GM19043 (cell line): ENCODE measurements at regions not wholly inside any gene's neighbourhood (a gene's known extent, or its start where the extent isn't known, plus 50 kb on each side); places are given as distances from the start of the nearest gene placed in this dataset.
"Not testable (repeated sequence)": the region's sequence is repeated elsewhere in the genome, so short reads cannot be mapped to it uniquely, and the experiment has no call there.

ENCODE experiments used
- ATAC-seq: cut with Tn5 transposase; IDR thresholded peaks from one replicate; pipeline ENCODE4 v1.9.1; 2021; ENCODE audit warnings: low read depth; ENCODE audit not compliant: unreplicated experiment

- ATAC-seq, result no peak
Observed at GRCh38 chr13:44678197-44678596, 102.1 kb upstream of the TSC22D1 start.

GRCh38 chr13:44676534-44676933 lies 100.4 kb upstream of the TSC22D1 start:
- no peak for ATAC-seq

GRCh38 chr13:44669534-44669933 lies 93.4 kb upstream of the TSC22D1 start:
- no peak for ATAC-seq

DNA sequence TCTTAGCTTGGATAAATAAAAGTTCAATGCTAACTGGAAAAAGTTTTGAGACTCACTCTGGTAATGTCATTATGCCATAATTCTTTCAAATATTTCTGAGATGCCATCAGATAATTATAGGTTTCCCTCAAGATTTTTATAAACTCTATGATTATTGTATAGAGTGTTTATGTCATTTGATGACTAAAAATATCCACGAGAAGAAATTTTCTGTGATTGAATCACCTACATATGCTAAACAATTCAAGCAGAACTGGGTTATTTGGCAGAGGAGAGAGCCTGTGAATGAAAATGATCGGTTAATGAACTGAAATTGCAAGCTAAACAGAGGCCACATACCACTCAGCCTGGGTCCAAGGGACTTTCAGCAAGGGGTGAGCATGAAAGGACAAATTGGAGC lies 92.6 kb upstream of the TSC22D1 start:
- ATAC-seq, result no peak

DNA sequence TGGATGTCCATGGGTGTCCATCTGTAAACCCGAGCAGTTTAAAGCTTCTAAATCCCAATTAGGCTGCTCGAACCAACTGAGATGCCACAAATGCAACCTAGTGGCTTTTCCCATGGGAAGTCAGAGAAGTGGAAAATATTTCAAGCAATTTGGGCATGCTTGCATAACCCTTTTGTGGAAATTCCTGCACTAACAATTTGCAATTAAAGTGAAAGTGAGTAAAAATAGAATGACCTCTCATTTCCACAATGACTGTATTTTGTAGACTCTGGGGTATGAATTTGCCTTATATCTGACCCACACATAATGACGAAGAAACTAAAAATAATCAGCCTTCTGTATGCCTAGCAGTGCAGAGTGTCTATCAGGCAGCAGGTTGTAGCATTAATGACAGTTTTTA lies 91.8 kb upstream of the TSC22D1 start:
- ATAC-seq, result no peak

DNA sequence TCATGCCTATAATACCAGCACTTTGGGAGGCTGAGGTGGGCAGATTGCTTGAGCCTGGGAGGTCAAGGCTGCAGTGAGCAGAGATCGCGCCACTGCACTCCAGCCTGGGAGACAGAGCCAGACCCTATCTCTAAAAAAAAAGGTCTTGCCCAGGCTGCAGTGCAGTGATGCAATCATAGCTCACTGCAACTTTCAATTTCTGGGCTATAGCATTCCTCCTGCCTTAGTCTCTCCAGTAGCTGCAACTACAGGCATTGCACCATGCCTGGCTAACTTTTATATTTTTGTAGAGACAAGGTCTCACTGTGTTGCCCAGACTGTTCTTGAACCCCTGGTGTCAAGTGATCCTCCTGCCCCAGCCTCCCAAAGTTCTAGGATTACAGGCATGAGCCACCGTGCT lies 90.4 kb upstream of the TSC22D1 start:
- not testable (repeated sequence) for ATAC-seq

DNA sequence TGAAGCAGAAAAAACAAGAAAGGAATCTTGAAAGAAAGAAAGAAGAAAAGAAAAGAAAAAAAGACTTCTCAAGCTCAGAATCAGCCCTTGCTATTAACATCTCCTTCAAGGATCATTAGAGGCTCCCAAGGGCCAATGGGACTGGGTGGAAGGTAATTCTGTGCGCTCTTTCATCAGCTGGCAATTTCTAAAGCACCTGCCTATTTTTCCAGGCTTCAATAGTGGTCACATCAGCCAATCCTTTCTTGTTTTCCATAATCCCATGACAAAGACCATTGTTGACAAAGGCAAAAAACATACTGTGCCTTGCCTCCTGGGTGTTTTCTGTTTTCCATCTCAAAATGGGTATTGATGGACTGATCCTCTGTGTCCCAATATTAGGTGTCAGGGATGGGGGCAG lies 88.2 kb upstream of the TSC22D1 start:
- ATAC-seq, result no peak

GRCh38 chr13:44662515-44662914 lies 86.4 kb upstream of the TSC22D1 start:
- no peak for ATAC-seq

DNA sequence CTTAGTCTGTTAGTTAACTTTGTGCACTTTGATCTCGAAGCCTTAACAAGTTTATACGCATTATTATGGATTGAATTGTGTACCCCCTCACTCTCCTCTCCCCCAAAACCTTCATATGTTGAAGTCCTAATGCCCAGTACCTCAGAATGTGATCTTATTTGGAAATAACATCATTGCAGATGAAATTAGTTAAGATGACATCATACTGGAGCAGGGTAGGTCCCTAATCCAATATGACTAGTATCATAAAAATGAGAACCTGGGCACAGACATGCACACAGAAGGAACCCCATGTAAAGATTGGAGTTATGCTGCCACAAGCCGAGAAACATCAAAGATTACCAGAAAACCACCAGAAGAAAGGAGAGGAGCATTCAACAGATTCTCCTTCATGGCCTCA lies 85.8 kb upstream of the TSC22D1 start:
- no peak for ATAC-seq

DNA sequence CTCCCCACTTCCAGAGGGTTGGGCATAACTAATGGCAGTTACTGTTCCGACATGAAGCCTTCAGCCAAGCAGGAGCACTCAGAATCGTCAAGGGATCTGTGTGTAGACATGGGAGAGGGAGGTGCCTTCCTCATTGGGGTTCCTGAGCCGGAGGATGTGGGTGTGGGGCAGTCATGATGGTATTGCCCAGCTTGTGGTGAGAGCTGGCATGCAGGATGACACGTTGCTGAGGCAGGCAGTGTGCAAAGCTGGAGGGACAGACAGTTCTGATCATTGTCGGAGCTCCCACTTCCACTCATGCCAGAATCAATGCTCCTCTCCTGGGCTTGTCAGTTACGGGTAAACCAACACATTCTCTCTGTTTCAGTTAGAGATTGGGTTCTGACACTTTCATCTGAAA lies 83.9 kb upstream of the TSC22D1 start:
- no peak for ATAC-seq

DNA sequence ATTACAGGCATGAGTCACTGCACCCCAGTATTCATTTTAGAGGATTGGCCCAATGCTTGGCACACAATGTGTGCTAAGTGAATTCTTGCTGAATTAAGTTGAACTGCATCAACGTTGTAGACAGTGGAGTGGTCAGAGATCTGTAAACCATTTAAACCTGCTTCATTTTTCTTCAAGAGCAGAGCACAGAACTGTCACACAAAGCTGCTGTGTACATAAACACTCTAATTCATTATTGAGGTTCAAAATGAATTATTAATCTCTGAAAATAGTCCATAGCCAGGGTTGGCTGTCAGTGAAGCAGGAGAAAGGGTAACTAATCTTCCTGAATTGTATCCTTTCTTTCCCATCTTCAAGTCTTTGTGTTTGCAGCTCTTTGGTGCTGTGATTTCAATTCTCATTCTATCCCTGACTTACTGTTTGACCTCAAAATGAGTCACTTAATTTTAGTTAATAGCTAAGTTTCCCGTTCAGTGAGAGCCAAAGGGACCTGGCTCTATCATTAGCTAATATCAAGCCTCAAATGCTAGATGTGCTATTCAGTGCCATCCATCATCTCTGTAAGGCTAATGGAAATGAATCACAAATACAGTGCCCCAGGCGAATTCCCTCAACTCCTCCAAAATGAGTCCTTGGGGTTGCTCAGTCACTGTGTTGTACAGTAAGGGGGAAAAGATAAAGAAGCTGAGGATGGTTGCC lies 77.0 kb upstream of the TSC22D1 start:
- ATAC-seq, result no peak

DNA sequence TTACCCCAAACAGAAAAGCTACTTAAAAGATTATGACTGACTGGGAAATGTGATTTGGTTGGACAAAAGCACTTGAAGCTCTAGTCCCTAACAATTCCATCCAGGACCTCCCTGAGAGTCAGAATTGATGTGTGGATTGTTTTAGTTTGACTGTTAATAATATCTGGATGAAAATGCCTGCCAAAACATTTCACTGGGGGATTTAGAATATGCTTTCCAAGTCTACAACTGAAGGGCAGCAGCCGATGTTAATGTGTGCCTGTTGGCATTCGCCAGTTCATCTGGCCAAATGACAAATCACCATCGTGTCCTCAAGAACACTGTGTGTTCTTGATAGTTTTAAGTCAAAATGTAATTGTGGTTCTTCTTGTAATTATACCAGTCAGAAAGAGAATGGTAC lies 76.0 kb upstream of the TSC22D1 start:
- ATAC-seq, result no peak

DNA sequence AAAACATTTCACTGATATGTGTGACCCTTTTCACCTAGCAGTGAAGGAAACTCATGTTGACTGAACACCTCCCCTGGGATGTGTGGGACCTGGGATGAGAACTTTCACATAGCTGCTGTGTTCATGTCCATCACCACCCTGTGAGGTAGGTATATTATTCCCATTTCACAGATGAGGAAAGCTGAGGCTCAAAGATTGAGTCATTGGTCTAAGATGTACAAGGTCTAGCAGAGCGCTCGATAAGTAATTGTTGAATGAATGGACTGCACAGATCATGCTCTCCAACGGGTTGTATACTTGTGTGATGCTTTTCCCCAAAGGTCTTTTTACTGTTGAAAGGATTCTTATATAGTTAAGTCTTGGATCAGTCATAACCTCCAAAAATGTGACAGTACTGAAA lies 75.6 kb upstream of the TSC22D1 start:
- ATAC-seq, result no peak

DNA sequence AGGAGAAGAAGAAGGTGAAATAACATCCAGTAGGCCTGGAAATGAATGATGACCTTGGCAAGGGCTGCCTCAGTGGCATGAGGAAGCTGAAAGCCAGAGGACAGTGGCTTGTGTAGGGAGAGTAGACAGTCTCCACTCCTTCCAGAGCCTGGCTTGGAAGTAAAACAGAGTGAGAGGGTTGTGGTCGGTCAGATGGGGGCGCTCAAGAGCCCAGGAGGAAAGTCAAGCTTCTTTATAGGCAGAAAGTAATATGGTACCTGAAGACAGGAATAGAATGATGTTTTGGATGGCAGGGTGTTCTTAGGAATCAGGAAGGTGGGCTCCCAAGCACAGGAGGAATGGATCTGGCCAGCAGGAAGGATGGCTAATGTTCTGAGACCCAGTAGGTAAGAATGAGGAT lies 75.1 kb upstream of the TSC22D1 start:
- no peak for ATAC-seq

- ATAC-seq, result no peak
Observed at GRCh38 chr13:44649834-44650233, 73.7 kb upstream of the TSC22D1 start.

- ATAC-seq, result no peak
Observed at GRCh38 chr13:44649104-44649428, 72.9 kb upstream of the TSC22D1 start.

DNA sequence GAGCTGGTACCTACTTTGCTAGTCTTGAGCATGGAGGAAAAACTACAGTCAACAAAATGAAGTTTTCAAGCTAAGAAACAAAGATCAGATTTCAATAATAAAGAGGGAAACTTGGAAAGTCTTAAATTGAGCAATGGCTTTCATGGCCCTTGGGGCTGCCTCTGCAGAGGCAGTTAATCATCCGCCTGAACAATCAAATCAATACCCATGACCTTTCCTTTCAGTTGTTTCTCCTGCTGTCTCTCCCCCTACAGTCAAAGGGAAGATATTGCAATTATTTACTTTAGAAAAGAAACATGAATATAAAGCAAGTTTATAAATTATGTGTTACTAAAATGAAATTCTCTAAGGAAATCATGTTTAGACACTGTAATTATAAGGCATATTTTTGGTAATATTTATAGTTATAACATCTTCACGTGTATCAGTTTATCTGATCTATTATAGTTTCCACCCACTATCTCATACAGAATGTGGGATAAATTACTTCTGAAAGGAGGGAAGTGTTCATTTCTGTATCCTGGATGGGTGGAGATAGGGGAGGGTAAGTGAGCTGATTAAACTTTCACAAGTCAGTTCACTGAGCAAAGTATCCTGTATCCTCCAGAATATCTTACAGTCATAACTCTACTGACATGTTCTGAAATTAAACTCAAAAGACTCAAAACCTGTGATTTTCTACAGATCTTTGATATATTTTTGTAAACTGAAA lies 72.4 kb upstream of the TSC22D1 start:
- no peak for ATAC-seq

- ATAC-seq, result not testable (repeated sequence)
Observed at GRCh38 chr13:44647560-44647959, 71.4 kb upstream of the TSC22D1 start.

GRCh38 chr13:44646044-44646443 lies 69.9 kb upstream of the TSC22D1 start:
- no peak for ATAC-seq

GRCh38 chr13:44643256-44643655 lies 67.1 kb upstream of the TSC22D1 start:
- no peak for ATAC-seq

DNA sequence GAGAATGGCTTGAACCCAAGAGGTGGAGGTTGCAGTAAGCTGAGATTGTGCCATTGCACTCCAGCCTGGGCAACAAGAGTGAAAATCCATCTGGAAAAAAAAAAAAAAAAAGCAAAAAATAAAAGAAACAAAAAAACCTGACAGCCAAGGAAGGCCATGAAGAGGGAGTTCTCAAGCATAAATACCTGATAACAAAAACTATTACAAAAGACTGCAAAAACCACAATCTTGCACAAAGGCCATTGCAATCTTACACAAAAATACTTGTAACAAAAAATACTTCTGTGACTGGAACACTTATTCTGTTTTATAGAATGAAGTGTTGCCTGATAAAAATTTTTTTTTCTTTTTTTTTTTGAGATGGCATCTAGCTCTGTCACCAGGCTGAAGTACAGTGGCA lies 61.5 kb upstream of the TSC22D1 start:
- ATAC-seq, result no peak

DNA sequence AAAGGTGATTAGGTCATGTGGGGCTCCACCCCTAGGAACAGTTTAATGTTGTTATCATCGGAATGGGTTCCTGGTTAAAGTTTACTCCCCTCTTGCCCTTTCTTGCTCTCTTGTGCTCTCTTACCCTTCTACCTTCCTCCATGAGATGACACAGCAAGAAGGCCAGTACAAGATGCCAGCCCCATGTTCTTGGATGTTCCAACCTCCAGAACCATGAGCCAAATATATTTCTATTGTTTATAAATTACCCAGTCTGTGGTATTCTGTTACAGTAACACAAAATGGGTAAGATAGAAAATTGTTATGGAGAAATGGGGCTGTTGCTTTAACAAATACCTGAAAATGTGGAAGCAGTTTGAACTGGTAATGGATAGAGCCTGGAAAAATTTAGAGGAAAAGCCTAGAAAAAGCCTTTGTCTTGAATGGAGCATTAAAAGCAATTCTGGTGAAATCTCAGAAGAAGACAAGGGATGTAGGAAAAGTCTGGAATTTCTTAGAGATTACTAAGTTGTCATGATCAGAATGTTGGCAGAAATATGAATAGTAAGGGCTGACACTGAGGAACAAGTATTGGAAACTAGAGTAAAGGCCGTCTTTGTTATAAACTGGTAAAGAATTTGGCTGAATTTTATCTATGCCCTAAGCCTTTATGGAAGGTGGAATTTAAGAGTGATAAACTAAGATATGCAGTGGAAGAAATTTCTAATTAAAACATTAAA lies 53.5 kb upstream of the TSC22D1 start:
- no peak for ATAC-seq
